Occipital lobe (tissue), 1 donor: ENCODE measurements at regions not wholly inside any gene's neighbourhood (a gene's known extent, or its start where the extent isn't known, plus 50 kb on each side); places are given as distances from the start of the nearest gene placed in this dataset.

ENCODE experiments used
- DNase-seq: peaks from one replicate; lab custom pipeline; 2025; lab: John Stamatoyannopoulos, UW

DNA sequence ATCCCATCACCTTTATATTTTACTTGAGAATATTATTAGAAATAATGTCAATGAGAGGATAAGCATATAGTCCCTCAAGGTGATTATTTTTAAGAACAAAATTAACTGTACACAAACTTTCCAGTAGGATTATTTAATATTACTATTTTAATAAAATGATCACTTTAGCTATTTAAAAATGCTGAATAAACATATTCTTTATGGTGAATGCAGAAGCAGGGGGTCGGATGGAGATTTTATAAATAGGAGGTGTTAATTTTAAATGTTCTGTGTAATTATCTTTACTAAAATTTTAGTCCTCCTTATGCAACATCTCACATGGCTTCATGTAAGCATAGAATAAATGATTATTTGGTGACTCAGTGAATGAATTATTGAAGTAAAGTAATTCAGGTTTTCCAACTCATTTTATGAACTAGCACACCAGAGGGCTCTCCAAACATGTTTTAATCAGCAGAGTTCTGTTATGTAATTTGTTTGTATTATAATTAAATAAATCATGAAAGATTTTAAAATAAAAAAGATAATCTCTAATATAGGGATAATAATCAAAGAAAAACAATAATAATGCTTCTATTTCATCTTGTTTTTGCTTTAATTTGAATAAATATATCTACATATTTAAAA is 1635.2 kb downstream of the EFNB2 start:
- DNase-seq: no peak

DNA sequence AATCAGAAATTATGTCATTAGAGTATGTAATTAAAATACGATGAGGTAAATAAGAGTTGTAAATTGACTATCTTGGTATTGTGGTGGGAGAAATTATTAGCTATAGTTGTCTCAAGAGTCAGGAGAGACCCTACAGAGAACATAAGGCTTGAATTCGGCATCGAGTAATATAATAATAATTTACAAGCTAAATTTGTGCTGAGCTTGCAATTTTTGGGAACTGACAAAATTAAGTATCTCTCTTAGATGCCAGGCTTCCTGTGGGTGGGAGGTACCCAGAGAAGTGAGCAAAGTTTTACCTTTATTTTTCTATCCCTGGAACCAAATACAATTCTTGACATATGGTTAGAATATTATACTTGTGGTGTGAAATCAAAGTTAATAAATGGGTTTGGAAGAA is 1637.0 kb downstream of the EFNB2 start:
- no peak for DNase-seq

DNA sequence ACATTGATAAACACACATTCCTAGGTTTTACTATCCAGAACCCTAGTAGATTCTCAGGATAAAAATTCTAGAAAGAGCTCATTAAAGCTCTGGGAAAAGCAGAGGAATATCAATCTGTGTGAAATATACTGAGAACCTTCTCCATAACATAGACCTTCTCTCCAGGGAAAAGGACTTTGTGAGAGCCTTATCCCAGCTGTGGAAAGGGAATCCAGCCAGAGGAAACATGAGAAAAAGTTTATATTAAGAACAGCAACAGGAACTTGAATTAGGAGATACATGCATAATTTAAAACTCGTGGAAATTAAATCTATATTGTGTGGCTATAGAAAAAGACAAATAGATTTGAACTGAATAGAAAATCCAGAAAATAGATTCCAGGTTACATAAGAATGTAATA is 1639.9 kb downstream of the EFNB2 start:
- no peak for DNase-seq

DNA sequence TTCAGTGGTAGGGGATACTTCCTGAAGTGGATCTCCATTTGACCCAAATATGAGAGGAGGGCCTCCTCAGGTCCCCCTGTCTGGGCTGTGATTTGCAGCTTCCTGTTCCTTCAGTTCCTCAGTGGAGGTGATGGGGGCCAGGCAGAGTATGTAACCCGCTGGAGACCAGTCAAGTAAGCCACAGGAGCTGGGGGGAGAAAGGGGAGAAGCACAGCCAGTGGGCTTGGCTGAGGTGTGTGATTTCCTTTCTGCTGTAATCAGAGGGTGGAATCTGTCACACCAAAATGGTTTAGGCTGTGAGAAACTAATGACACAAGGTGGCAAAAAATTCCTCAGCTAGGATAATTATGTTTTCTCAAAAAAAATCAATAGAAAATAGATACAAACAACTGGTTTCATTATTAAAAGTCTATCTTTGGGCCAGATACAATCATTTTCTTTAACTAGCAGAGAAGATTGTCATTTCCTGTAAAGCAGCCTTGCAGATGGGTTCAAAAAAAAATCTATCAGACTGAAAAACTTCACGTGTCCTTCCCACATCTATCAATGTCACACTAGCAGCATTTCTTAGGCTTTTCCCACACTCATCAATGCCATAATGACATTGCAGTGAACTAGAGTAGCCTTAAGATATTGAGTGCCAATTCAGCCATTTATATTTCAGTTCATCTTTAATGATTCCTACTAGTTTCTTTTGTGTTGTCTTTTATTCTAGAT is 1660.3 kb downstream of the EFNB2 start:
- no peak for DNase-seq

DNA sequence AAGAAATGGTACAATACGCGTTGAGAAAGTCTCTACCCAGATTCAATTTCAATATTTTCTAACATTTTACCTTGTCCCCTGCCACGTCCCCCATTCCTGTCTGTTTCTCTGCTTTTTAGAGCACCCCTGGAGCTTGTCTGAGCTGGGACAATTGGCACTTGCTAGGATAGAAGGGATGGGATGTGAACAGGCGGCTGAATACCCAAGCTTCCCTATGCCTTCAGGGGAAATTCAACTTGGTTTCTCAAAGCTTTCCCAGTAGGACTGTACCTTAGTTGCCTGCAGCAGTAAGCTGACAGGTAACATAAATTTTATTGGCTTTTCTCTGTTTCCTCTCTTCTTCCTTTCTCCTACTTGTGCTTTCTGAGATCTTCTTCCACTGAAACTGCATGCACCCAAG is 1663.3 kb downstream of the EFNB2 start:
- DNase-seq: no peak

DNA sequence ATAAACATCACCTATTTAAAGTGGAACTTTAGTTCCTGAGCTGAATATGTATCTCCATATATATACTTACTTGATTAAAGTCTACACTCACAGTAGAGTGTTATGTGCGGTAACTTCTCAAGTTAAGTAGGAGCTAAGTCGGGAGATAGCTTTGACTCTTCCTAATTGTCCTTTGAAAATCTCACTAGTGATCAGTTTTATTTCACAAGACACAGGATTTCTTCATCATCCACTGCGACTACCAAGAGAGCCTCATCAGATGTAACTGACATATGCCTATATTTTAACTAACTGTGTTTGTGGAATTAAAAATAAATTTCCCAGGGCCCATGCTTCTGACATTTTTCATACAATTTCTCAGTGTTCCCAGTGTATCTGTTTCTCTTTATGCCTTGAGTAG is 1664.0 kb downstream of the EFNB2 start:
- DNase-seq: no peak

DNA sequence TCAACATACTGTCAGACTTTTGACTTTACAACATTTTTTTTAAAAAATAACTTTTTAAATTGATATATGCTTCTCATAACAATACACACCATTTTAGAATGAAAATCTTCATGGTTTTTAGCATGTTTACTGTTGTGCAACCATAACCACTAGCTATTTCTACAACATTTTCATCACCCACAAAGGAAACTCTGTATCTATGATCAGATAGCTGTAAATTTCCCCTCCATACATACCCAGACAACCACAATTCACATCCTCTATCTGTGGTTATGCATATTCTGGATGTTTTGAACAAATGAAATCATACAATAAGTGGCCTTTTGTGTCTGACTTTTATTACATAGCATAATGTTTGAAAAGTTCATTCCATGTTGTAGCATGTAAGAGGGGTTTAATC is 1666.0 kb downstream of the EFNB2 start:
- no peak for DNase-seq

DNA sequence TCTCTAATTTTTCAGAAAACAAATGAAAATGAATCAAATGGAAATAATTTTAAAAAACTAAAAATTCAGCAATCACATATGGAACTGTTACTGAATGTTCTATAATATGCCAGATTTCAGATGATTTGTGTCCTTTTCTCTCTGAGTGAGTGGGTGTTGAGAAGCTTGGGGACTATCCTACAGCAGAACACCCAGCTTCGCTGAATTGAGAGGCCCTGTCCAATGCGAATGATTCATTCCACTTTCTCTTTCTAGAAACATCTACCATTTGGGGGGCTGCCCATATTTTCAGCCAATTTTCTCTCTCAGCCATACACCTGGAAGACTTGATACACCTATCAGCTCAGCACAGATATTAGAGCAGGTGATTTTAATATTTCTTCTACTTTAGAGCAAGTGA is 1666.7 kb downstream of the EFNB2 start:
- DNase-seq: no peak

DNA sequence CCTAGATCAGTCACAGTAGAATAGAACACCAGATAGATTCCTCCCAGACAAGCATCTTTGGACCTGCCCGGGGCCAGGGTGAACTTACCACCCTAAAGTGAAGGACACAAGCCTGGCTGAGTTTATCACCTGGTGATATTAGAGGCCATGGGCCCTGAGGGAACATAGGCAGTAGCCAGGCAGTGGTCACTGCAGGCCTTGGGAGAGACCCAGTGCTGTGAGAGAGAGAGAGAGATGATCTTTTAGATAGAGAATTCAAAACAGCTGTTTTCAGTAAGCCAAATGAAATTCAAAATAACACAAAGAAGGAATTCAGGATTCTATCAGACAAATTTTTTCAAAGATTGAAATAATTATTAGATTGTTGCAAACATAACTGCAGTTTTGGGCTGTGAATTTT is 1679.9 kb downstream of the EFNB2 start:
- no peak for DNase-seq

DNA sequence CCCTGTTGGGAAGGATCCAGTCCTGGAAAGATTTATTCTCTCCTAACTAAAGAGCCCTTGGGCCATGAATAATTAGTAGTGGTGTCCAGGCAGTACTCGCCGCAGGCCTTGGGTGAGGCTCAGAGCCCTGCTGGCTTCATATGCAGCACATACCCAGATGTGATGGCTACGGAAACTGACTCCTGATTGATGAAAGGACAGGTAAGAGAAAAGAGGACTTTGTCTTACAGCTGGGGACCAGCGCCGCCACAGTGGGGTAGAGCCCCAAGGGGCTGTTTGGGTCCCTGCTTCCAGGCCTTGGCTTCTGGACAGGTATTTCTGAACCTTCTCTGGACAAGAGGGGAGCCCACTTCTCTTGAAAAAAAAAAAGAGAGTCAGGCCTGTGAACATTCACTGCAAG is 1680.8 kb downstream of the EFNB2 start:
- DNase-seq: no peak

DNA sequence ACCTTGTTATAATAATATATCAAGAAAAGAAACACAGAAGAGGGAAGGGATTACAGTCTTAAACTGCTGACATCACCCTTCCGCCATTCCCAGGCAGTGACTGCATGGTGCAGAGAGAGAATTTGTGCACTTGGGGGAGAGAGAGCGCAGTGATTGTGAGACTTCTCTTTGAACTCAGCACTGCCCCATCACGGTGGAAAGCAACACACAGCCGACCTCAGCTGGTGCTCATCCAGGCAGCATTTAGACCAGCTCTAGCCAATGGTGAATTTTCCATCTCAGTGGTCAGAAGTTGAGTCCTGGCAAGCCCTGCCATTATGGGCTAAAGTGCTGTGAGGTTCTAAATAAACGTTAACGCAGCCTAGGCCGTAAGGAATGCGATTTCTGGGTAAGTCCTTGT is 1681.5 kb downstream of the EFNB2 start:
- no peak for DNase-seq

DNA sequence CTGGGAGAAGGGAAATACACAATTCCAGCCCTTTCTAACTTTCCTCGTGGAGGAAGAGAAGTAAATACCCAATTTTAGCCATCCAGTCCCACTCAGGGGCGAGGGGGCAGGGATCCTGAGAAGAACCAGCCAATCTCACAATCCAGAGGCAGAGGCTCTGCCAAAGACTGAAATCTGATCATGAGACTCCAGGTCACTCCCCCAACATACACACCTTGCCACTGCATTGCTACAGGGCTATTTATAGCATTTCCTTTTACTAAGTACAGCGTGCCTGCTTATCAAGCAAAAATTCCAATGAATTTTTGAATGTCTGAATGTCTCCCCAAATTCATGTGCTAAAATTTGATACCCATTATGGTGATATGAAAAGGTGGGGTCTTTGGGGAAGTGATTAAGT is 1687.5 kb downstream of the EFNB2 start:
- no peak for DNase-seq

DNA sequence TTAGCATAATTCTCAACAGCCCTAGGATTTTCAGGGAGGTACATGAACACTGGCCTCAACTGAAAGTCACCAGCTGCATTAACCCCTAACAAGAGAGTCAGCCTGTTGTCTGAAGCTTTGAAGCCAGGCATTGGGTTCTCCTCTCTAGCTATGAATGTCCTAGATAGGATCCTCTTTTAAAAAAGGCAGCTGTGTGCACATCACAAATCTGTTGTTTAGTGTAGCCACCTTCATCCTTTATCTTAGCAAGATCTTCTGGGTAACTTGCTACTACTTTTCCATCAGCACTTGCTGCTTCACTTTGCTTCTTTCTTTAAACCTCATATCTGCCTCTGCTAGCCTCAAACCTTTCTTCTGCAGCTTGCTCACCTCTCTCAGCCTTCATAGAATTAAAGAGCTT is 1692.1 kb downstream of the EFNB2 start:
- no peak for DNase-seq

DNA sequence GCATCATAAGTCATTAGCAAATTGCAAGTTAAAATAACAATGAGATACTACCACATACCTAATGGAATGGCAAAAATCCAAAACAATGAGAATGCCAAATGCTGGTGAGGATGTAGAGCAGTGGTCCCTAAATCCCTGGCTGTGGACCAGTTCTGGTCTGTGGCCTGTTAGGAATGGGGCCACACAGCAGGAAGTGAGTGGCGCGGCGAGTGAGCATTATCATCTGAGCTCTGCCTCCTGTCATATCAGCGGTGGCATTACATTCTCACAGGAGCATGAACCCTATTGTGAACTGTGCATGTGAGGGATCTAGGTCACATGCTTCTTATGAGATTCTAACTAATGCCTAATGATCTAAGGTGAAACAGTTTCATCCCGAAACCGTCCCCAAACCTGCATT is 1694.4 kb downstream of the EFNB2 start:
- DNase-seq: no peak

DNA sequence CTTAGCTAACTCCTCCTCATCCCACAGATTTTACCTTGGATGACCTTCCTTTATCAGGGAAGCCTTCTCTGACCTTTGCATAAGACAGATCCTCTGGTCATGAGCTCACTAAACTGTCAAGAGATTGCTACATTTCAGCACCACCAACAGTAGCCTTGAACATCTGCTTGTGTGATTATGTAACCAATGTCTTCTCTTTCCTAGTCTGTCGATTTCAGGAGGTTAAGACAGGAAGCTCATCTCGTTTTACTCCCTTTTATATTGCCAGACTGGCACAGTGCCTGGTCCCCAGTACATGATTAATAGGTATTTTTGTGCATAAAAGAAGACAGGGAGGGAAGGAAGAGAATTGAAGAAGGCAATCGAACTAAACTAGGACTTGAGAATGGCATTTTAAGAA is 1697.7 kb downstream of the EFNB2 start:
- no peak for DNase-seq

DNA sequence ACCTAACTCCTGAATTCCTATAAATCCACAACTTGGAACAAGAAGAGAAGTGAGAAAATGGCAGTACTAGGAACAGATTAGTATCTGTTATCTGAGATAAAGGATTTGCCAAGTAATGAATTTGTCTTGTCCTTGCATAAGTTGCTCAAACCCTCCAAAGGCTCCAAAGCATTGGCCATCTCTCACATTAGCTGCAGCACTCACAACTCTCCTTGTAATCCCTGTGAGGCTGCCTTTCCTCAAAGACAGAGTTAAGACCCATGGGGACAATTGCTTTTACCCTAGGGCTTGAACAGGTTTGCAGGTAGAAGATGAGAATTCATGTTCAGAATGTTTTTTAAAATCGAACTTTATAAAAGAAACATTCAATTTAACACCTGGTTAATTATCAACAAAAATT is 1702.2 kb downstream of the EFNB2 start:
- no peak for DNase-seq

DNA sequence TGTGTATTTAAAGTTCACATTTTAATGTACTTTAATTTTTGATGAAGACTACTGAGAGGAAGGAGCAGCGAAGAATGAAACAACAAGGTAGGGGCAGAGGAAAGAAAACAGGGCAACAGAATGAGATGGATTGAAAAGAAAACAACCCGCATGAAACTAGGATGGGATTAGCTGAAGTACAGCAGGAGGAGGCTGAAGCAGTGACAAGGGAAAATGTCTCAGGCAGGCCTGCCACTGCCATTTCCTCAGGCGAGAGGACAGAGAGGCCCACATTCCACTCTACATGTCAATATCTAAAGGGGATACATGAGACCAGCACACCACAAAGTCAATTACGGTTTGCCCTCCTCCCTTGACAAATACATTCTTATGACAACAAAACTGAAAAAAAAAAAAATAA is 1703.2 kb downstream of the EFNB2 start:
- no peak for DNase-seq

DNA sequence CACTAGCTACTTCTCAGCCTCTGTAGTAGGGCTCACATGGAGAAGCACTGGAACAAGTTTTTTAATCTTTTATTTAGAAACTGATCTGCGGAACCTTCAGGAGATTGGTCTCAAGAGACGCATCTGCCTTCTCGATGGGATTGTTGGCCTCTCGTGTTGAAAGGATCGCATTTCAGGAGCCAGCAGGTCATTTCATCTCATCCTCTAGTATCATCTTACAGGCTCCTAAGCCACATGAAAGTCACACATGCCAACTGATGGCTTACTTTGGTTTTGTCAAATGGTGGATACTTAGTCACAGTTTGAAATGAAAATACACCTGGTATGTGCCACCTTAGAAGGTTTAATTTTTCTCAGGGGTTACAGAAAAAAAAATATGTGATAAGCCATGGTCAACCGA is 1703.6 kb downstream of the EFNB2 start:
- DNase-seq: no peak

DNA sequence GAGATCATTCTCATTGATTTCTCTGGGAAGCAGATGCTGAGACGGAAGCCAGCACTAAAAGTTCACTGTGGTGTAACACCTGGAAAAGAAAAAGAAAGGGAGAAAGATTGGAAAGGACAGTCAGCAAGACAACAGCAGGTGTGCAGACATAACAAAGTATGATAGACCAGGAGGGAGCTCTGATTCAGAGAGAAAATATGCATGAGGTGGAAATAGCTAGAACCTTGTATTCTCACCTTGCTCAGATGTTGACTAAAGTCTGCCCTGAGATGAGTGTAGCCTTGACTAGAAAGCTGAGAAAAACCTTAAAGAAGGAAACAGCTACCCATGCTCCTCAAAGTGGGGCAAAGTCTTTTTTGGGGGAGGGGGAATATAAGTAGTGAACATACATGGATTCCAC is 1711.8 kb downstream of the EFNB2 start:
- no peak for DNase-seq

DNA sequence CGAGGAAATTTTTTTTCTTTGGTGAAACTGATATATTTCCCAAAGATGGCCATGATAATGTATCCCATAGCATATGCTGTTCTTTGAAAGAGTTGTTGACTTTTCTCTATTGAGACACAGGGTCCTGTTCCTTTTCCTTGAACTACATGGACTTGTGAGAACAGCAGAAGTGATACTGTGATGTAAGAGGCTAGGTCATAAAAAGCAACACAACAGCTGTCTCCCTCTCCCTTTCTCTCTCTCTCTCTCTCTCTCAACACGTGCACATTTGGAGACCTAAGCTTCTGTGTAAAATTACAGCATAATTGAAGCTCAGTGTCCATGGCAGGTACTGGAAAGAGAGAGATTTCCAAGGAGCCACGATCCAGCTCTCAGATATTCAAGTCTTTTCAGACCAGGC is 1712.4 kb downstream of the EFNB2 start:
- no peak for DNase-seq

DNA sequence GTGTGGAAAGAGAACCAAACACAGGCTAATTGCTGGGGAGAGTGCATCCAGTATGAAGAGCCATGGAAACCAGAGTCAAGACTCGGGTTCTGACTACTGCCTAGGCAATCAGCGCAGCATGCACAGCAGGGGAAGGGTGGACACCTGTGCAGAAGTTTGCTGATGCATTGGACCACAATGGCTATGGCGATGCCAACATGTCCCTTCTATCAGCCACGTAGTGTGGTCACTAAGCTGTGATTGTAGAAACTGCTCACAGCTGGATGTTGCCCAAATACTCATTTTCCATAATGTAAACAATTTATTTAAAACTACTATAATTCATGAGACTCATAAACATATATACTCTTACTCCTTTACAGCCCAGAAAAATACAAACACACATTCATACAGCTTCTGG is 1718.2 kb downstream of the EFNB2 start:
- no peak for DNase-seq

DNA sequence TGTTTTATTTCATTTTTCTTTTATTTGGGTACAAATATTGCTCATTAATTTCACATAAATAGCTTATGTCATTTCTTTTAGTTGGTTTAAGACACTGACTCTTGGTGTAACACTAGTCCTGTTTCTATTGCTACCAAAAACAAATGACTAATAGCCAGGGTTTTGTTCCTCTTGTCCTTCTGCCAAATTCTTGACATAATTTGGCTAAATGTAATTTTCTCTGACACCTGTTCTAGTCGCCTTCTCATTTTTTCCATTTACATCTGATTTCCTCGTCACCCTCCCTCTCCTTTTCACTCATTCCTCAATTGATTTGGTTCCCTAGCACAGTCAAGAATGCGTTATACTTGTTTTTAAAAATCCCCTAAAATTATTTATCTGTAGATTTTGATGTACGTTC is 1718.7 kb downstream of the EFNB2 start:
- no peak for DNase-seq

DNA sequence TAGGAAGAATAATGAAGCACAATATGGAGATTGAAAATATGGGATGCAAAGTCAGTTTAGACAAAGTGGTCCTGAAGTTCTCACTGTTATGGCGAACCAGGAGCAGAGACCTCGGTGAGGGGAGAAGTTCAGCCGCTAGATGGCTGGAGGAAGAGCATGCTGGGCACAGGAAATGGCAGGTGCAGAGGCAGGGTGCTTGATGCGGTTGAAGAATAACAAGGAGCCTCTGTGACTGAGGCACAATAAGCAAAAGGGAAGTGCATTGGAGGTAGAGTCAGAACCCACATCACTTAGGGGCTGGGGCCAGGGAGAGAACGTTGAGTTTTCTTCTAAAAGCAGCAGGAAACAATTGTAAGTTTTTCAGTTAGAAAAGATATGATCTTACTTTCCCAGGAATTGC is 1725.2 kb downstream of the EFNB2 start:
- DNase-seq: no peak

DNA sequence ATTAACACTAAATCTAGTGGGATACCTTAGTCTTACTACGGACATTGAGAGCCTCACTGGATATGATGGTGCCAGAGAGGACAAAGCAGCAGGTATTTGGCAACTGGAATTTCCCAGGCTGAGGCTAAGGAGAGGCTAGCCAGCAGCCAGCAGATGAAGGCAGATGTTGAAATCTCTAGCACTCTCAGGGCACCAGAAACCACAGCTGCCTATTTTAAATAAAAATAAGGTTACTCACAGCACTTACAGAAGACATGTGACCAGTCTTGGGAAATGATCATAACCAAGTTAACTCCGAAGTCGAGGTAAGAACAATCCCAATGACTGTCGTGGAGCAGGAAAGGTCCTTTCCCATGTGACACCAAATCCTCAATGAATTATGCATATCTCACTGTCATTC is 1726.0 kb downstream of the EFNB2 start:
- no peak for DNase-seq
